Kasumi-1 (cell line): ENCODE measurements at regions not wholly inside any gene's neighbourhood (a gene's known extent, or its start where the extent isn't known, plus 50 kb on each side); places are given as distances from the start of the nearest gene placed in this dataset.

Experiments
- DNase-seq, 2 experiments: peaks; one replicate each; lab custom pipeline; 2025; lab: John Stamatoyannopoulos, UW

- DNase-seq = no peak
These were observed 883.0 kb upstream of the FLRT2 start for GRCh38 chr14:84646786-84647500.

- no peak for DNase-seq
These were observed 874.9 kb upstream of the FLRT2 start for GRCh38 chr14:84655014-84655413.

- DNase-seq = no peak
These were observed 872.0 kb upstream of the FLRT2 start for GRCh38 chr14:84657911-84658310.

- no peak for DNase-seq
These were observed 859.1 kb upstream of the FLRT2 start for GRCh38 chr14:84670796-84671195.

- DNase-seq = no peak
These were observed 858.2 kb upstream of the FLRT2 start for GRCh38 chr14:84671776-84672175.

GRCh38 chr14:84674636-84675035 is 855.3 kb upstream of the FLRT2 start:
- no peak for DNase-seq

- no peak for DNase-seq
These were observed 843.4 kb upstream of the FLRT2 start for GRCh38 chr14:84686550-84686949.

- no peak for DNase-seq
These were observed 841.5 kb upstream of the FLRT2 start for GRCh38 chr14:84688297-84689025.

GRCh38 chr14:84694161-84694560 is 835.8 kb upstream of the FLRT2 start:
- no peak for DNase-seq

GRCh38 chr14:84704601-84705000 is 825.3 kb upstream of the FLRT2 start:
- DNase-seq = no peak

GRCh38 chr14:84707830-84708229 is 822.1 kb upstream of the FLRT2 start:
- DNase-seq = no peak

- no peak for DNase-seq
These were observed 821.1 kb upstream of the FLRT2 start for GRCh38 chr14:84708865-84709264.

GRCh38 chr14:84726471-84726870 is 803.5 kb upstream of the FLRT2 start:
- no peak for DNase-seq

GRCh38 chr14:84749191-84749955 is 780.6 kb upstream of the FLRT2 start:
- DNase-seq = no peak

- DNase-seq = no peak
These were observed 779.7 kb upstream of the FLRT2 start for GRCh38 chr14:84750284-84750683.

- DNase-seq = no peak
These were observed 779.0 kb upstream of the FLRT2 start for GRCh38 chr14:84750763-84751554.

- no peak for DNase-seq
These were observed 778.2 kb upstream of the FLRT2 start for GRCh38 chr14:84751745-84752144.

- no peak for DNase-seq
These were observed 769.3 kb upstream of the FLRT2 start for GRCh38 chr14:84760489-84761126.

GRCh38 chr14:84767434-84767833 is 762.5 kb upstream of the FLRT2 start:
- DNase-seq = no peak

GRCh38 chr14:84770030-84770429 is 759.9 kb upstream of the FLRT2 start:
- DNase-seq = no peak

- no peak for DNase-seq
These were observed 752.6 kb upstream of the FLRT2 start for GRCh38 chr14:84777356-84777755.

GRCh38 chr14:84782902-84783301 is 747.0 kb upstream of the FLRT2 start:
- no peak for DNase-seq
